ENCODE measurements at regions not wholly inside any gene's neighbourhood (a gene's known extent, or its start where the extent isn't known, plus 50 kb on each side); places are given as distances from the start of the nearest gene placed in this dataset.
"Not testable (repeated sequence)": the region's sequence is repeated elsewhere in the genome, so short reads cannot be mapped to it uniquely, and the experiment has no call there.

DNA sequence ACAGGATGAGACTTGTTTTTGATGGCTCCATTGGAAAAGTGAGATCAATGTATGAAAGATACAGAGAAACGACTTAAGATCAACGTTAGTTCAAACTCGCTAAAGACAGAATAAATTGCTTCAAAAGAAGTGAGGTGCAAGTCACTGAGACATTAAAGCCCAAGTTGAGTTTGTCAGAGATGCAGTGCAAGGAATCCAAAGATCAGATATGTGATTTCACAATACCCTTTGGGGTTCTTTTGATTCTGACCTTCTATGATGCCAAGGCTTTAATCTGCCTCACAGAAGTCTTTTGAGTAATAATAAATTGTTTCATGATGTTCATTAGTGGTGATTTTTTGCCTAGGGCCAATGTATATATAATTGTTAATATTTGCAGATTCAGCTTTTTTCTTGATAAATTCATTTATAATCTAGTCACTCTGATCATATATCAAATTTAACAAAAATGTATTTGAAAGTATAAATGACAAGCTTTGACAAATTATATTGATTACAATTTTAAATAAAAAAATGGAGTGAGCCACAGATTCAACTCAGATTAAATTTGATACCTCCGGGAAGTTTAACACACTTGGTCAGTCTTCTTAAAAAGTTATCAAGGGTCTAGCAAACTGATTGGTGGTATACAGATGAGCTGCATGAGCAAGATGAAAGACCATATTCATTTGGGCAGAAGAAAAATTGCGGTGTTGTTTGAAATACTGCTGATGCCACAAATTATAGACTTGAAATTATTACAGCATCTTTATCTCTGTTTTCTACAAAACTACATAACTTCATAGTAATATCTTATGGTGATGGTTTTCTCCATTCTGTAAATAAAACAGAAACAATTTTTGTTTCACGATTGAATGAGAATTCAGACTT lies 144.8 kb upstream of the FAR2 start:
- Histone ChIP-seq H3K27ac (no peak overlapping the region), H3K4me1 (no peaks in the 10 kb centered on the region), H3K9me3 (no peaks in the 10 kb centered on the region), H3K4me3 (no peak overlapping the region), H3K36me3 (no peaks in the 10 kb centered on the region), H3K27me3 (no peaks in the 10 kb centered on the region)
- TF ChIP-seq POLR2AphosphoS5 (IDR thresholded peaks at IDR 0.05): no peak
- TF ChIP-seq, protein P1, sequence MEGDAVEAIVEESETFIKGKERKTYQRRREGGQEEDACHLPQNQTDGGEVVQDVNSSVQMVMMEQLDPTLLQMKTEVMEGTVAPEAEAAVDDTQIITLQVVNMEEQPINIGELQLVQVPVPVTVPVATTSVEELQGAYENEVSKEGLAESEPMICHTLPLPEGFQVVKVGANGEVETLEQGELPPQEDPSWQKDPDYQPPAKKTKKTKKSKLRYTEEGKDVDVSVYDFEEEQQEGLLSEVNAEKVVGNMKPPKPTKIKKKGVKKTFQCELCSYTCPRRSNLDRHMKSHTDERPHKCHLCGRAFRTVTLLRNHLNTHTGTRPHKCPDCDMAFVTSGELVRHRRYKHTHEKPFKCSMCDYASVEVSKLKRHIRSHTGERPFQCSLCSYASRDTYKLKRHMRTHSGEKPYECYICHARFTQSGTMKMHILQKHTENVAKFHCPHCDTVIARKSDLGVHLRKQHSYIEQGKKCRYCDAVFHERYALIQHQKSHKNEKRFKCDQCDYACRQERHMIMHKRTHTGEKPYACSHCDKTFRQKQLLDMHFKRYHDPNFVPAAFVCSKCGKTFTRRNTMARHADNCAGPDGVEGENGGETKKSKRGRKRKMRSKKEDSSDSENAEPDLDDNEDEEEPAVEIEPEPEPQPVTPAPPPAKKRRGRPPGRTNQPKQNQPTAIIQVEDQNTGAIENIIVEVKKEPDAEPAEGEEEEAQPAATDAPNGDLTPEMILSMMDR (IDR thresholded peaks at IDR 0.05): no peak
- TF ChIP-seq POLR2A (IDR thresholded peaks at IDR 0.05): no peak
- no peak for DNase-seq (ENCODE audit: low spot score in 2 of 2)
- intact Hi-C loops (cut with DNase I; ENCODE audit: low total_unique reads): no loop called here

DNA sequence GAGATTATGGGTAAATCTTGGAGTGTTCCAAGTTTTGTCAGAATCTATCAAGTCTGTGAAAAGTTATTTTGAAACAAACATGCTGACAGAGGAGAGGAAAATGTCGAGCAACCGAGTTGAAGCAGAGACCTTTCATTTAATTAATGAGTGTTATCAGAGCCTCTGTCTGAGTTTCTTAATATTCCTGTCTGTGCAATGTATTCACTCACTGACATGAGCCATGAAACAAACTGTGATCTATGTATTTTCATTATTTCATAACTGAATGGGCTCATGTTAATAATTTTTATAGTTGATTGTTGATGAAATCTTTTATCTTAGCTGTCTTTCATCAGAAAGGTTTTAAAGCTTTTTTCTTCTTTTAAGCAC lies 144.2 kb upstream of the FAR2 start:
- no peak for TF ChIP-seq POLR2AphosphoS5 (IDR thresholded peaks at IDR 0.05)
- TF ChIP-seq POLR2A (IDR thresholded peaks at IDR 0.05): no peak
- TF ChIP-seq, protein P1 (IDR thresholded peaks at IDR 0.05): no peak
- no peaks in the 10 kb centered on the region for H3K9me3 ChIP-seq
- H3K27me3 ChIP-seq: no peaks in the 10 kb centered on the region
- intact Hi-C loops (cut with DNase I; ENCODE audit: low total_unique reads): no loop called here
- no peak overlapping the region for H3K4me3 ChIP-seq
- H3K36me3 ChIP-seq: no peaks in the 10 kb centered on the region
- H3K4me1 ChIP-seq: no peaks in the 10 kb centered on the region
- DNase-seq (ENCODE audit: low spot score in 2 of 2): no peak
- H3K27ac ChIP-seq: no peak overlapping the region

DNA sequence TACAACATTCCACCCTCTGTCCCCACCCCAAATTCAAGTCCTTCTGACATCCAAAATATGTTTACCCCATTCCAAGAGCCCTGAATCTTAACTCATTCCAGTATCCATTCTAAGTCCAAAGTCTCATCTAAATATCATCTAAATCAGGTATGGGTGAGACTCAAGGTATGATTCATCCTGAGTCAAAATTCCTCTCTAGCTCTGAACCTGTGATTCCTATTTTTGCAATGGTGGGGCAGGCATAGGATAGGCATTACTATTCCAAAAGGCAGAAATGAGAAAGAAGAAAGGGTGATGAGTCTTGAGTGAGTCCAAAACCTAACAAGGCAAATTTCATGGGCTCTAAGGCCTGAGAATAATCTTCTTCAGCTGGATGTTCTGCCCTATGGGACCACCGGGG lies 140.3 kb upstream of the FAR2 start:
- Histone ChIP-seq H3K4me1 (no peaks in the 10 kb centered on the region), H3K27me3 (no peaks in the 10 kb centered on the region), H3K4me3 (no peak overlapping the region), H3K9me3 (no peaks in the 10 kb centered on the region), H3K27ac (no peak overlapping the region), H3K36me3 (no peaks in the 10 kb centered on the region)
- TF ChIP-seq, protein P1 (IDR thresholded peaks at IDR 0.05): no peak
- TF ChIP-seq POLR2AphosphoS5 (IDR thresholded peaks at IDR 0.05): no peak
- DNase-seq (ENCODE audit: low spot score in 2 of 2): no peak
- intact Hi-C loops (cut with DNase I; ENCODE audit: low total_unique reads): no loop called here

DNA sequence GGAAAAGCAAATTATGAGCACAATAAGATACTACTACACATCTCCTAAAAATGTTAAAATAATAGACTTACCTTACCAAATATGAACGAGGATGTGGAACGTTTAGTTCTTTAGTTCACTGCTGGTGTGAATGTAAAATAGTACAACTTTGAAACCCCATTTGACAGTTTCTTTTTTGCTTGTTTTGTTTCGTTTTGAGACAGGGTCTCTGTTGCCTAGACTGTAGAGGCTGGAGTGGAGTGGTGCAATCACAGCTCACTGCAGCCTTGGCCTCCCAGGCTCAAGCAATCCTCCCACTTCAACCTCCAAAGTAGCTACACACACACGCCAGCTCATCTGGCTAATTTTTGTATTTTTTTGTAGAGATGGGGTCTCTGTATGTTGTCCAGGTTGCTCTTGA lies 136.4 kb upstream of the FAR2 start:
- no peaks in the 10 kb centered on the region for H3K9me3 ChIP-seq
- no peak overlapping the region for H3K4me3 ChIP-seq
- TF ChIP-seq, protein P1 (IDR thresholded peaks at IDR 0.05): no peak
- TF ChIP-seq POLR2A (IDR thresholded peaks at IDR 0.05) (no peak), POLR2AphosphoS5 (IDR thresholded peaks at IDR 0.05) (no peak)
- no peaks in the 10 kb centered on the region for H3K27me3 ChIP-seq
- H3K27ac ChIP-seq: no peak overlapping the region
- no peak for DNase-seq (ENCODE audit: low spot score in 2 of 2)
- no peaks in the 10 kb centered on the region for H3K36me3 ChIP-seq
- intact Hi-C loops (cut with DNase I; ENCODE audit: low total_unique reads): no loop called here
- H3K4me1 ChIP-seq: no peaks in the 10 kb centered on the region

DNA sequence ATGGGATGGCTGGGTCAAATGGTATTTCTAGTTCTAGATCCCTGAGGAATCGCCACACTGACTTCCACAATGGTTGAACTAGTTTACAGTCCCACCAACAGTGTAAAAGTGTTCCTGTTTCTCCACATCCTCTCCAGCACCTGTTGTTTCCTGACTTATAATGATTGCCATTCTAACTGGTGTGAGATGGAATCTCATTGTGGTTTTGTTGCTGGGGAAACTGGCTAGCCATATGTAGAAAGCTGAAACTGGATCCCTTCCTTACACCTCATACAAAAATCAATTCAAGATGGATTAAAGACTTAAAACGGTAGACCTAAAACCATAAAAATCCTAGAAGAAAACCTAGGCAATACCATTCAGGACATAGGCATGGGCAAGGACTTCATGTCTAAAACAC lies 131.5 kb upstream of the FAR2 start:
- H3K9me3 ChIP-seq; H3K4me1 ChIP-seq; H3K36me3 ChIP-seq; H3K27me3 ChIP-seq; H3K27ac ChIP-seq; H3K4me3 ChIP-seq; DNase-seq (ENCODE audit: low spot score in 2 of 2); intact Hi-C loops (cut with DNase I; ENCODE audit: low total_unique reads): not testable (repeated sequence)
